CD14-positive monocyte (primary cell): ENCODE measurements at regions not wholly inside any gene's neighbourhood (a gene's known extent, or its start where the extent isn't known, plus 50 kb on each side); places are given as distances from the start of the nearest gene placed in this dataset.

Experiments used
- DNase-seq, 3 donors: peaks; one replicate each; pipeline ENCODE4 v3.0.0-alpha.2; 2011 to 2022
- H2AFZ ChIP-seq: 2 replicates; pipeline ENCODE4 v1.6.0; 2012; ENCODE audit warnings: mild to moderate bottlenecking, low read depth, low read length, inconsistent platforms; ENCODE audit not compliant: insufficient read depth, poor library complexity, severe bottlenecking
- H3K27ac ChIP-seq, 2 donors: 1 replicate in 1 of 2; 2 replicates in 1 of 2; pipeline ENCODE4 v1.5.1; 2012 to 2013; ENCODE audit warnings: low read length in 2 of 2, control low read depth in 1 of 2, inconsistent platforms in 1 of 2, low read depth in 1 of 2, mild to moderate bottlenecking in 1 of 2
- H3K27me3 ChIP-seq, 2 donors: one replicate each; pipeline versions ENCODE4 v1.6.0 to v1.6.1; 2011 to 2013; ENCODE audit warnings: low read length in 2 of 2; ENCODE audit not compliant: control insufficient read depth in 2 of 2, insufficient read depth in 2 of 2
- H3K36me3 ChIP-seq, 2 donors: replicated peaks in 1 of 2; 1 replicate in 1 of 2; 2 replicates in 1 of 2; pipeline versions ENCODE4 v1.5.1 to v1.6.1; 2012 to 2013; ENCODE audit warnings: low read length in 2 of 2, control low read depth in 1 of 2, inconsistent platforms in 1 of 2, mild to moderate bottlenecking in 1 of 2; ENCODE audit not compliant: insufficient read depth in 2 of 2, control insufficient read depth in 1 of 2
- H3K4me1 ChIP-seq, 2 donors: 1 replicate in 1 of 2; 2 replicates in 1 of 2; pipeline versions ENCODE4 v1.5.1 to v1.6.1; 2012 to 2013; ENCODE audit warnings: low read length in 2 of 2, control low read depth in 1 of 2, inconsistent platforms in 1 of 2, mild to moderate bottlenecking in 1 of 2, moderate library complexity in 1 of 2; ENCODE audit not compliant: insufficient read depth in 2 of 2, control insufficient read depth in 1 of 2
- H3K4me2 ChIP-seq: replicated peaks from 2 replicates; pipeline ENCODE3; 2012; ENCODE audit warnings: low read length, moderate library complexity, mild to moderate bottlenecking; ENCODE audit not compliant: poor library complexity, severe bottlenecking; ENCODE audit errors: extremely low read depth
- H3K4me3 ChIP-seq, 3 experiments: fragments of 200-600 bp in 1 of 3; sonication (generic) in 1 of 3; replicated peaks in 1 of 3; 1 replicate in 2 of 3; 2 replicates in 1 of 3; pipeline ENCODE4 v1.5.1; 2011 to 2013; ENCODE audit warnings: low read length in 3 of 3, mild to moderate bottlenecking in 3 of 3, control low read depth in 2 of 3, low read depth in 2 of 3, inconsistent platforms in 1 of 3, moderate library complexity in 1 of 3
- H3K79me2 ChIP-seq: 2 replicates; pipeline ENCODE4 v1.6.0; 2012; ENCODE audit warnings: mild to moderate bottlenecking, control low read depth, inconsistent platforms, low read length, moderate library complexity; ENCODE audit not compliant: insufficient read depth
- H3K9ac ChIP-seq: 2 replicates; pipeline ENCODE4 v1.6.0; 2017; ENCODE audit warnings: low read length, mild to moderate bottlenecking; ENCODE audit not compliant: insufficient read depth, poor library complexity, severe bottlenecking
- H3K9me3 ChIP-seq, 2 donors: replicated peaks in 1 of 2; 1 replicate in 1 of 2; 2 replicates in 1 of 2; pipeline versions ENCODE4 v1.5.1 to v1.6.1; 2012 to 2013; ENCODE audit warnings: low read length in 2 of 2, control low read depth in 1 of 2; ENCODE audit not compliant: control insufficient read depth in 1 of 2, insufficient read depth in 1 of 2
- H4K20me1 ChIP-seq: 2 replicates; pipeline ENCODE4 v1.6.0; 2012; ENCODE audit warnings: mild to moderate bottlenecking, low read length, control low read depth, moderate library complexity; ENCODE audit not compliant: insufficient read depth
- H3K27ac Mint-ChIP-seq, 7 donors: one replicate each; pipeline ENCODE4 v1.8.0; 2020; ENCODE audit warnings: mild to moderate bottlenecking in 7 of 7, mixed read lengths in 7 of 7, moderate library complexity in 6 of 7, inconsistent platforms in 2 of 7
- H3K27me3 Mint-ChIP-seq, 3 donors: one replicate each; pipeline ENCODE4 v1.8.0; 2021 to 2022; ENCODE audit warnings: low read depth in 3 of 3, mild to moderate bottlenecking in 3 of 3, mixed read lengths in 3 of 3, moderate library complexity in 3 of 3, inconsistent platforms in 1 of 3
- H3K36me3 Mint-ChIP-seq, 2 donors: one replicate each; pipeline ENCODE4 v1.8.0; 2020; ENCODE audit warnings: mixed read lengths in 2 of 2, inconsistent platforms in 1 of 2, mild to moderate bottlenecking in 1 of 2
- H3K4me1 Mint-ChIP-seq: one replicate; pipeline ENCODE4 v1.8.0; 2020; ENCODE audit warnings: mild to moderate bottlenecking, mixed read lengths
- H3K4me3 Mint-ChIP-seq, 2 donors: one replicate each; pipeline ENCODE4 v1.8.0; 2020; ENCODE audit warnings: mild to moderate bottlenecking in 2 of 2, mixed read lengths in 2 of 2, moderate library complexity in 1 of 2
- H3K9me3 Mint-ChIP-seq, 7 donors: one replicate each; pipeline ENCODE4 v1.8.0; 2020 to 2022; ENCODE audit warnings: mixed read lengths in 7 of 7, mild to moderate bottlenecking in 6 of 7, moderate library complexity in 6 of 7, inconsistent platforms in 2 of 7
- CTCF ChIP-seq: fragments of 200-600 bp; IDR thresholded peaks from one replicate; pipeline ENCODE4 v1.8.0; 2022; ENCODE audit warnings: antibody characterized with exemption, mild to moderate bottlenecking
- WGBS: methylation state at CpG from one replicate; pipeline ENCODE4 v1.1.5; 2013; ENCODE audit warnings: missing lambda C conversion rate; ENCODE audit not compliant: insufficient coverage; 5-methylcytosine and 5-hydroxymethylcytosine counted together
- intact Hi-C, 2 donors: fragments of 100-400 bp; cut with micrococcal nuclease; formaldehyde crosslinking; loops; one replicate each; pipeline versions ENCODE4 v1.15.0 to v1.15.1; 2023

DNA sequence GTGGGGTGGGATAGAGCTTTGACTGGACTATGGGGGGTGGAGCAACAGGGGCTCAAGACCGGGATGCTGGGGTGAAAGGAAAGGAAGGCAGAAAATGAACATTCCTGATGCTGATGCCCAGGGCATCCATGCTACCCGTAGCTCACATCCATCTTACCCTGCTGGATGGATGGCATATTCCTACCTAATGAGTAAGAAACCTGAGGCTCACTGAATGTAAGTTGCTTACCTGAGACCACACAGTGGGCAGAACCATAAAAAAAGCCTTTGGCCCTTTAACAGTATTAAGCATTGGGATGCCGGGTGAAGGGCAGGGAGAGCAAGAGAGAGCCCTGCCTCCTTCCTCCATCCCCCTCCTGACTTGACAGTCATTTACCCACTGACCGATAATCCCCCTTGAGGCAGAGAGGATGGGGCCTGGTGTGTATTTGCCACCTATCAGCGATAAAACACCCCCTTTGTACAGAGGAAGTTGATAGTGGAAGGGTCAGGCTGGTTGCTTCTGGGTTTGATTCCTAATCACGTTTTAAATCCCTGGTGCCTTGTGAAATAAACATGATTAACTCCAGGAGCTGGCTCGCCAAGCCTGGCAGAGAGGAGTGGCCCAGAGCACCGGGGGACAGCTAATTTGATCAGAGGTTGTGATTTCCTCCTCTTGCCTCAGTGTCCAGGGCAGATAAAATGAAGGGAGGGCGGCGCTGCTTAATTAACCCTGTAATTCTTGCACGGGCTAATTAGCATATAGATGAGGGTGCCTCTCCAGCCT is 105.9 kb upstream of the HS6ST1 start:
- Histone ChIP-seq H3K9ac (no peak overlapping the region), H3K27me3 (no peaks in the 10 kb centered on the region), H3K79me2 (no peaks in the 10 kb centered on the region), H3K27ac (no peak overlapping the region), H3K4me2 (no peak overlapping the region), H3K36me3 (no peaks in the 10 kb centered on the region), H3K9me3 (peaks cover 2 to 3% of the 10 kb centered on the region in 2 donors), H3K4me1 (no peaks in the 10 kb centered on the region), H4K20me1 (no peaks in the 10 kb centered on the region), H2AFZ (no peak overlapping the region), H3K4me3 (no peak overlapping the region)
- no peaks in the 10 kb centered on the region for H3K36me3 Mint-ChIP-seq
- H3K27me3 Mint-ChIP-seq = peaks cover 0 to 6% (median 0%) of the 10 kb centered on the region in 3 donors
- 93% methylated on average over 5 of the region's 11 CpGs for WGBS
- intact Hi-C loops = no loop called here
- DNase-seq = no peak
- no peak overlapping the region for H3K27ac Mint-ChIP-seq
- TF ChIP-seq CTCF = no peak
- H3K4me3 Mint-ChIP-seq = no peak overlapping the region
- H3K4me1 Mint-ChIP-seq = no peaks in the 10 kb centered on the region
- H3K9me3 Mint-ChIP-seq = peaks cover 4 to 20% (median 10%) of the 10 kb centered on the region in 7 donors

DNA sequence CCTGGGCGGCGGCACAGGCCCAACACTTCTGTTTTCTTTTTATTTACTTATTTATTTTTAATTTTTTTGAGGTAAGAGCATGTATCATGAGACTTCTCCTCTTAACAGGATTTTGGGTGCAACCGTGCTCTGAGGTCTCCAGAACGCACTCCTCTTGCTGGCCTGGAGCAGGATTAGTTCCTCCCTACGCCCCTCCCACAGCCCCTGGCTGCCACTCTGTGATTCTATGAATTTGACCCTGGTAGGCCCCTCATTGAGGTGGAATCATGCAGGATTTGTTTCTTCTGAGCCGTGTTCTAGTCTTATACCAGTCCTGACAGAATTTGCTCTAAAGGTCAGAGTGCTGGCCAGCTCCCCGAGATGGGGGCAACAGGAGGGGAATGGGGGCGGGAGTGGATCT is 106.5 kb upstream of the HS6ST1 start:
- Mint-ChIP-seq H3K36me3 (no peaks in the 10 kb centered on the region), H3K4me3 (no peak overlapping the region), H3K27ac (no peak overlapping the region), H3K27me3 (peaks cover 0 to 6% (median 0%) of the 10 kb centered on the region in 3 donors), H3K4me1 (no peaks in the 10 kb centered on the region), H3K9me3 (peaks cover 5 to 23% (median 11%) of the 10 kb centered on the region in 7 donors)
- Histone ChIP-seq H3K36me3 (no peaks in the 10 kb centered on the region), H3K4me1 (no peaks in the 10 kb centered on the region), H3K4me2 (no peak overlapping the region), H3K27me3 (no peaks in the 10 kb centered on the region), H4K20me1 (no peaks in the 10 kb centered on the region), H2AFZ (no peak overlapping the region), H3K27ac (no peak overlapping the region), H3K79me2 (no peaks in the 10 kb centered on the region), H3K9ac (no peak overlapping the region), H3K9me3 (peaks cover 3 to 6% of the 10 kb centered on the region in 2 donors), H3K4me3 (no peak overlapping the region)
- DNase-seq = no peak
- WGBS = 86% methylated on average over 6 of the region's 8 CpGs
- no peak for TF ChIP-seq CTCF
- intact Hi-C loops = no loop called here
